NCI-H2227 treated with DMSO at 0.1 percent for 48 hours (cell line): ENCODE measurements at regions not wholly inside any gene's neighbourhood (a gene's known extent, or its start where the extent isn't known, plus 50 kb on each side); places are given as distances from the start of the nearest gene placed in this dataset.

Experiments used
- DNase-seq: peaks from one replicate; lab custom pipeline; 2025; lab: John Stamatoyannopoulos, UW

DNA sequence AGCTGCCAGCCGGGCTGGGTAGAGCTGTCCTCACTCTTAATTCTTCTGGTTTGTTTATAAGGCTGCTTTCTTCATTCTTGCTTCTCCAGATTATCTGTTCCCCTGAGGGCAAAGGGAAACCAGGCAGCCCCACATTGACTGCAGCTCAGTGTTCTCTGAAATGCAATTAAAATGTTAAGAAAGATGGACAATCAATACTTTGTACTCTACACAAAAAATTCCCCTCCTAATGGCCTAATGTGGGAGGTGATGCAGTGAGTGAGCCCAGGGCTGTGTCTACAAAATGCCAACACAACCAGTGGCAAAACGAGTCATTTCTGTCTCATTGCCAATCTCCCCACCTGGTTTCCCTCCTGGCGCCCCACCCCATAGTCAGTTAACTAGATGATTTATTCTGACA lies 541.7 kb upstream of the RAB6C start:
- no peak for DNase-seq

DNA sequence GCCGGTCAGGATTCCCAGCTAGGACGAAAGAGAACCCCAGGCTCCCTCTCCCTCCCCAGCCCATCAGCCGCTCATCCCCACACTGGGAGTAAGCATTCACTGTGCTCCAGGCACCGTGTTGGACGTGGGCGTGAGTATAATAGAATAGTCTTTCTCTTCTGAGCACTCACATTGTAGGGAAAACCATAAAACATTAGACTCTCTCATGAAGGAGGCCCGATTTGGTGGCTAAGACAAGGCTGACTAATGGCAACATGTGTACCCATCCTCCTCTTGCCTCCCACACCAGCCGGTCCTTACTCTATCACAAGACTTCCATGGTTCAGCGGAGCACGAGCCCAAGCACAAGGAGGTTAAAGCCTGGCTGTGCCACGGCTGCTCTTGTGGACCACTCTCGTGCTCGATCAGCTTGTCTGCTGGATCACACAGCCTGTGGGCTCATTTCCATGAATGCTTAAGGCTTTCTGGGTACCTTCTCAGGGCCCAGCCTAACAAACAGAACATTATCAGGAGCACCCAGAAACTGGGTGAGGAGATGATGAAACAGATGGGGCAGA lies 540.9 kb upstream of the RAB6C start:
- DNase-seq: no peak

DNA sequence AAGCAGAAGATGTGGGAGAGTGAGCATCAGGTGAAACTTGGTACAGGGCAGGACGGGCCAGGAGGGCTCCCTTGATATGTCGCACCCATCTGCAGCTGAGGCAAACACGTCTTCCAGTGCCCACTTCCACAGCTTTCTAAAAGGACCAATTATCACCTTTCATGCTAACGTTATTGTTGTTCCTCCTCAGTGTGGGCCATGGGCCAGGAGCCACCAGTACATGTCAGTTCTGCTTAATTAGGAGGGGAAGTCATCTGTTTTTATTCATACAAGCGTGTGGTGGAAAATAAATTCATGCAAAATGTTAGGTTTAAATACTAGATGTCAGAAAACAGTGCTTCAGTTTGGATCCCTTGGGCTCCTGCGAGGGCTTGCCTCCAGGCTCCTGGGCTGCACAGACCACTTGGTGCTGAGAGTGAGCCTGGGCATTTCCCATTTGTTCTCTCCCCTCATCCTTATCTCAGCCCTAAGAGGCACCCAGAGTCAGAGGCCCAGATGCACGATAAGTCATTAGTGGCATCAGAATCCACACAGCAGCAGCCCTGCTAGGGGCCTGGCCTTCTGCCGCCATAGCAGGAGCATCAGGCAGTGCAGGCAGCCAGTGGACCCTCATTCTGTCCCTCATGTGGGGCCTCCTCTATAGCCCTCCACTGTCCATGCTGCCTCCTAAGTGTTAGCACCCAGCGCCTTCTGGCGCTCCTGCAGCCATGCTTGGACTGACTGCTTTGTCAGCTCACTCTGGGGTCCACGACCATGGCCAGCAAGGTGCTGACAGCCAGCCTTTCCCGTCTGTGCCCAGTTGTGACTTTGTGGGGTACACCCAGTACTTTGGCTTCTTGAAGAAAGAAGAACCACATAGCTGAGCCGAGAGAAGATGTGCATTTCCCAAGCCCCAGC lies 539.8 kb upstream of the RAB6C start:
- no peak for DNase-seq

DNA sequence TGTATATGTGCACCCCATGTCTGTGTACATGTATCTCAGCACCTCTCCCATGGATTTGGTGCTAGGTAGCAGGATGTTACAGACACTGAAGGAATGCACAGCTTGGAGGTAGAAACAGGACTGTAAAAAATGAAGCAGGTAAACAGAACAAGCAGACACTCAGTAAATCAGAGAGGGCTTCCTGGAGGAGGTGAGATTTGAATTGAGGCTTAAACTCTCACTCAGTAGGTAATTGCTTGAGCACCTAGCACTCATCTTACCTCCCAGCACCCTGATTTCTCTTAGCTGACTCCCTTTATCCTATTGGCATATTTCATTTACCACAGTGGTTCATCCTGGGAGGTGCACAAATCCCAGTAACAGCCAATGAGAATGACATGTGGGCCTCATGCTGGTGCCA lies 537.9 kb upstream of the RAB6C start:
- no peak for DNase-seq

DNA sequence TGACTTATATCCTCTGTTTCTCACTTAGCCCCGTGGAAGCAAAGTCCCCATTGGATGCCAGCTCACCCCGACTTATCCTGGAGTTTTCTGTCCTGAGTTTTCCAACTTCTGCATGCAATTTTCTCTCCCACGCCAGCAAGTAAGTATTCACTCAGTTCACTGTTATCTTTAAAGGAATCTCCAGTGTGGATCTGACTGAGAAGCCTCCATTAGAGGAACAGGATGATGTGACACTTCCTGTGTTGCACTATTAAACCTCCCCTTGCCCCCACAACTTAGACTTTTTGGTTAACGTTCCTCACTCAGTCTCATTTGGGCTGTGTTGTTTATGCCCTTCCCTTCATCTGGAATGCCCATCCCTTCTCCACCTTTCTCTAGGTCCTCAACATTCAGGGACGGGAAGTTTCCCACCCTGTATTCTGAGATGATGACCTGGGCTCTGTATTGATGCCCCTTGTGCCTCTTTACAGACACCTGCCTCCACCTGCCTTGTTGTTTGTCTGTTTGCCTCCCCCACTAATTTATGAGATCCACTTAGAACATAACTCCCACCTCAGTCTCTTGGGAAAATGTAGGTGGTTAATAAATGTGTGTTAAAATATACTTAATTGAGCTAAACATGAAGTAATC lies 536.1 kb upstream of the RAB6C start:
- DNase-seq: no peak

DNA sequence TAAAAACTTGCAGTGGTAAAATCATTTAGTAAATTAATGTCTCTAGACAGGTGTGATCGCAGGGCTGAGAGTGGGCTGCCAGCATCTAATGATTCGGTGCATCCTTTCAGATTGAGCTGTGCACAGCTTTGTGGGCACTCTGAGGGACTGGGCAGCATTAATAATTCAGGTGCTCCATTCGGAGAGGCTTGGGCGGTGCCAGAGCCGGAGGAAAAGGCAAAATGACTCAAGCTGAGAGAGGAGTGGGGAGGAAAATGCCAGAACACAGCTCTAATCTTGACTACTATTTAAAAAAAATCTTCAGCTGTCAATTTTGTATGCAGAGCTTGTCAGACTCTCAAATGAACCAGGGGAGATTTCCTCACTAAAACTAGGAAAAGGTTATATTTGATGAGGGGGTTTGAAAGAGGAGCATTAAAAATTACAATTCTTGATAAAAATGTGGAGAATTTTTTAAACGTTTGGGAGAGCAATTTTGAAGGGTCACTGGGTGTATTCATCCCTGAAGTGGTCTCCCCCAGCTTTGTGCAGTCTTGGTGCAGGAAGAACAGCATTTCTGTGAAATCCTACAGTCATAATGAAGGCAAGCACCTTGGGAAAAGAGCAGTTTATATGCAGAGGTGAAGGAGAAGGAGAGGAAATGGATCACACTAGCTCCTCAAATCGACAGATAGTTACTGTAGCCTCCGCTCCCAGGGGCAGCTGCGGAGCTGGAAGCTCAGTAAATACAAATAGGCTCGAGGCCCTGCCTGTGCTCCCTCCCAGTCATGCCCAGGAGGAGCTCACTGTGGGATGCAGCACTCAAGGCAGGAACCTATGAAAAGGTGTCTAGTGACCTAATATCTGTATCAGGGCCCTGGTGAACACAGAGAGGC lies 535.4 kb upstream of the RAB6C start:
- DNase-seq: no peak

DNA sequence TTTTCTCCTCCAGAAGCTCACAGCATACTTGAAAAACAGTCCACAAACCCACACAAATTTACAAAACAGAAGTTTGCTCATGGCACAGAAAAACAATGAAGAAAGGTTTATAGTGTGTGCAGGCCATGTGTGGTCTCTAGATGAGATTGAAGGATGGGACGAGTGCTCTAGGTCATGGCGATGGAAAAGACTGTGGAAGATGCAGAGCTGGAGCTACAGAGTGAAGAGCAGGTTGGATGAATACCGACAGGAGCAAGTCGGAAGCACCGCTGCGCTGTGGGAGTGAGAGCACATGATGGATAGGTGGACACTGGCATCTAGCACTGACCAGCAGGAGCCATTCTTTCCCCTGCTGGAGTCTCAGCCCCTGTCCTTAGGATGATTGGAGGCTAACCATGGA lies 534.7 kb upstream of the RAB6C start:
- no peak for DNase-seq

DNA sequence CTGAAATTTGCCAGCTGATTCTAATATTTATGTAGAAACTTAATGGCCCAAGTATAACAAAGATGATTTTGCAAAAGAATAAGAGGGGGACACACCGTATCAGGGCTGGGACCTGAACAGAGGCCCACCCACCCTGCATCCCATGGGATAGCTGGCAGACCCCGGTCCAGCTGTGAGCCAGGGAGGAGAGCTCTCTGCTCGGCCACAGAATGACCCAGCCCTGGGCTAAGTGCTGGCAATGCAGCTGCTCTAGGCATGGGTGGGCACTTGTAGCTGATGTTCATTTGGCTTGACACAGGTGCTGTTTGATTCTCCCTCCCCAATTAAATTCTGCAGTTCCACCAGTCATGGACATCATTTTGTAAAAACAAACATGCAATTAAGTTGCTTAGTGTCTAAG lies 522.8 kb upstream of the RAB6C start:
- no peak for DNase-seq

DNA sequence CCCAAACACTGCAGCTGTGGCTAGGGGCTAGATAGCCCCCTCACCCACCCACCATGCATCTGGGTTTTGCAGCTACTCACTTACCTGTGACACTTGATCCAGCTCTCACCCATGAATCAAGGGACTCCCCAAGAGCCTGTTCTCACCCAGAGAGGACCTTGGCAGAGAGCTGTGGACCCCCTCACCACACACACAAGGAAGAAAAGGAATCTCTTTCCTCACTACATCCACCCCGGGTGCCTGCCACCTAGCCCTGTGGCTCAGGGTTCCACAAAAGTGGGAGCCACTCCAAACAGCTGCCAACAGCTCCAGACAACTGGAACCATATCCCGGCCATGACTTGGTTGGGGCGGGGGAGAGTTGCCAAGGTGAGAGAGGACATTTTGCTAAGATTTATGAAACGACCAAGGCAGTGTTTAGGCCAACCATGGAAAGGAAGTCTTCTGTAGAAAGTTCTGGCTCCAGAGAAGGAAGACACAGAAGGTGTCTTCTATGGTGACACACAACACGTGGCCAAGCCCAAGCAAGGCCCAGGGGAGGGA lies 522.1 kb upstream of the RAB6C start:
- DNase-seq: no peak

DNA sequence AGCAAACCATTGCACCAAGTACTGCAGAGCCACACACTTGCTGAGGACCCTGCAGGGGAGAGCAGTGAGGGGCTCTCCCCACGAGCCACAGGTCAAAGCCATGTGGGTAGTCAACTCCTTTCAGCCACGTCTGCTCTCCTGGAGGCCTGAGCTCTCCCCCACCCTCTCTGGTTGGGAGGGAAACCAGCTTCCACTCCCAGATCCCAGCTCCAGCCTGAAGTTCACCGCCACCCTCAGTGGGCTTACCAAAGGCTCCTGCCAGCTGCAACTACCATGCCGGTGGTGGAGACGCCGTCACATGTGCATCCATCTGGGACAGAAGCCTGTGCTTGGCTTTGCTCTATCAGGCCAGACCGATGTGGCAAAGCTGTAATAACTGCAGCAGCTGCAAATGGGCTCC lies 521.5 kb upstream of the RAB6C start:
- no peak for DNase-seq

DNA sequence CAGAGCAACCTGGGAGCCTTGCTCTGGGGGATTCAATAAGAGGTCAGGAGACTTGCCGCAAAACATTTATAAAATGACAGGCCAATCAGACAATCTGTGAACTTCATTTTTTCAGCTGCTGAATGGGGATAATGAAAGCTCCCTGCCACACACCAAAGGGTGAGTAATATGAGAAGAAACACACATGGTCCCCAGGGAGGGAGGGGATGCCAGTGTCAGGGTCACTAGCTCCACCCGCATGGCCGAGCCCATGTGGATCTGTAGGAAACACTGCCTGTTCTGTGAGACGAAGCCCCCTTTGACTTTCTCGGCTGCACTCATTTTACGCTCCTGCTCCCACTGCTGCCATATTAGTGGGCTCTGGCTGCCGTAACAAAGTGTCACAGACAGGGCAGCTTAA lies 521.0 kb upstream of the RAB6C start:
- DNase-seq: no peak

DNA sequence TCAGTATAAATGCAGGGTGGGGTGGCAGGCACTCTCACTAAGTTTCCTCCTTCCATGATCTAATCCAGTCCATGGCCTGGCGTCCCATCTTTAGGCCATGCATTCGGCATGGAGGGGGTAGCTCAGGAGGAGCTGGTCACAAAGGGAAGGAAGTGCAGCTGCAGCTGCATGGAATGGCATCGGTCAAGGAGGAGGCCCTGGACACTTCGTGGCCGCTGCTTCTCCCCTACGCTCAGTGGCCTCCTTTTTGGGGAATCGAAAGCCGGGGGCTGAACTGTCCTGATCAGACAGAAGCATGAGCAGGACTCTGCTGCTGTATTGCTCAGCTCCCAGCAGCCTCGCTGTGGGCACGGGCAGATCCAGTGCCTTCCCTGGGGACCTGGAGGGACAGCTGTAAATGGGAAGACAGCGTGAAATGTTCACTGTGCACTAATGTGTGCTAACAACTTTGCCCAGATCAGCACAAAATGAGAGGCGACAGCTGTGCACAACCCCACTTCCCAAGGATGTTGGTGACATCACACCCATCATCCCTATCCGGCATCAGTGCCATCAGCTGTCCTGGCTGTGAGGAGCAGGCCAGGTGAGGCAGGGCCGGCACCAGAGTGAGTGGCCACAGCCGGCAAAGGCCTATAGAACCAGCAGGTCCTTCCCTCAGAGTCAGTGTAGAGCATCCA lies 520.1 kb upstream of the RAB6C start:
- DNase-seq: no peak

DNA sequence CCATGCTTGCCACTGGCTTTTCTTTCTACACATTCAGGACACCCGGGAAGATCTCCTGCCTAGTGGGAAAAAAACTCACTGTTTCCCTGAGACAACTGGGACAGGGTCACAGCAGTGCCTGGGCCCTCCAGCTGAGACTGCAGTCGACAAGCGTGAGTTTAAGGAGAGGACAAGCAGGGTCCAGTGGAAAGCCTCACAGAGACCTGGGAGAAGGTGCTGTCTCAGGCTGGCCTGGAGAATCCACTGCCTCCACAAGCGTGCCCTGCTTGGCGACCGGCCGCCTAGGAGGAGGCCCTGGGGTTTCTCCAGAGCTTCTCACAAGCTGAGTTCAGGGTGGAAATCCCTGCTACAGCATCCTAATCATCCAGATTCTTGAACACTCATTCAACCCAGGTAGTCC lies 519.6 kb upstream of the RAB6C start:
- DNase-seq: no peak

DNA sequence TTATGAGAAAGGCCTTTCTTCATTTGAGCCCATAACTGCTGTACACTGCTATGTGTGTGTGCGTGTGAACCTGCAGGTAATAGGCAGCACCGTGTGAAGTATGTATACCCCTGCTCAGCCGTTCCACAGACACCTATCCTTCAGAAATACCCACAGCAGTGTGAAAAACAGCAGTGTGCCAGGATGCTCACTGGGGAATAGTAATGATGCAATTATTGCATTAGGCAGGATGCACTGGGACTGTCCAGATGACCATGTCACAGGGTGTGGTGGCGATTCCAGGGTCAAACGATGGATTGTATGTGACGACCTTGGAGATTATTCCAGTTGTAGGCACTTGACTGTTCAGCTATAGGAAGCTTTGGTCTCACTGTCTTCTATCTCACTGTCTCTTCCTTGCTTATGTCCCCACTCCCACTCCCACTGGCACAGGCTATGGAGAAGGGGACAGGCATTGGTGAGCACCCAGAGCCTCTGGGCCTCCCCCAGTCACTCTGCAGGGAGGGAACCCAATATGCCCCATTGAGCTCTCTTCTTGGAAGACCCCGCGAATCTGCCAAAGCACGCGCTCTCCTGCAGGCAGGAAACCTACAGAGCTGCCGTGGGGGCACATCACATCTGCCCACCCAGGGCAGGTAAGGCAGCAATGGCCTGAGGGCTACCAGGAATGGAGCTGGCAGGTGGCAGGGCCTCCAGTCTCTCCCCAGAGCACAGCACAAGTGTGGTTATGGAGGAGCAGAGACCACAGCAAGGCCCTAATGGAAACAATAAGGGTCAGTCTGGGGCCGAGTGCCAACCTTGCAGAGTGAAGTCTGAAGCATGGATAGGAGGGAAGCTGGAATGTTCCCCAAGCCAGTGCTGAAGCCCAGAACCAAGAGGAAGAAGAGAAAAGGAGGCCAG lies 518.9 kb upstream of the RAB6C start:
- DNase-seq: no peak

DNA sequence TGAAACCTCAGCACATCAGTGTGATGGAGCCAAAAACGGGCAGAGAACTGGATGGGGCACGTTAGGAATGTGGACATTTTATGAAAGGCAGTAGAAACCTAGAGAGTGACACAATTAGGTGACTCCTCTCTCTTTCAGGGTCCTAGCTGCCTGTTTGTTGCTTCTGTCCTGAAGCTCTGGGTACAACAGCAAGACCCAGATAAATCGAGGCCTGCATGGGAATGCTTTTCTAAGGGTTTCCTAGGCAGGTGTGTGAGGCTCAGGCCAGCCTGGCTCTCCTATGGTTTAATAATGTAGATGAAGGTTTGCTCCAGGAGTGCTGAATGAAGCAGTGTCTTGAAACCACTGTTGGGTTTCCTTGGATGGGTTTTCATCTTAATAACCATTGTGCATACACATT lies 517.1 kb upstream of the RAB6C start:
- no peak for DNase-seq

DNA sequence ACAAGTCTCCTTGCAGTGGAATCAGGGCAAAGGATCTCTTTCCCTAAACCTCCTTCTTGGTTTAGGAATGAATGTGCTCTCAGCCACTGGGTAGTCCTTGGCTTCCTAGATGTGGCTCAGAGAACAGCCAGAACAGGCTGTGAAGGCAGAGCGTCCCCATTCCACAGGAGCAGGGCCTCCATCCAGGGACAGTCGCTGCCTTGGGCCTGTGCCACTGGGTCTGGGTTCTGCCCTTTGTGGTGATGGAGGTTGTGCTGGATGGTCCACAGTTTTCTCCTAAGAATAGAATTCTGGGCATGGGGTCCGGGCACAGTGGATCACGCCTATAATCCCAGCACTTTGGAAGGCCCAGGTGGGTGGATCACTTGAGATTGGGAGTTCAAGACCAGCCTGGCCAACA lies 516.5 kb upstream of the RAB6C start:
- DNase-seq: no peak

DNA sequence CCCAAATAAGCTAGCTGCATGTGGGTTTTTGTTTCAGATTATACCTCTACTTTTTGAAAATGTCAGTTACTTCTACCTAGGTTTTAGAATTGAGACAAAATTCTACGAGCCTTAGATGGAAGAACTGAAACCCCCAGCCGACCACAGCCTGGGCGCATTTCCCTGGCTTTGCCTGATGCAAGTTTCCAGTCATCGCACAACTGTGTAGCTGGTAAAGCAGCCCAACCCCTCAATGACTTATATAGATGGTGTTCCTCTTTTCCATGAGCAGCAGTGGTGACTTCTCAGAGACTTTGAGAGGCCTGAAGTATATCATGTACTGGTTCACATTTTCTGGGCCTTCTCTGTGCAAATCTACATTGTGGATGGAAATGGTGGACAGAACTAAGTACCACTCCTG lies 515.4 kb upstream of the RAB6C start:
- DNase-seq: no peak

DNA sequence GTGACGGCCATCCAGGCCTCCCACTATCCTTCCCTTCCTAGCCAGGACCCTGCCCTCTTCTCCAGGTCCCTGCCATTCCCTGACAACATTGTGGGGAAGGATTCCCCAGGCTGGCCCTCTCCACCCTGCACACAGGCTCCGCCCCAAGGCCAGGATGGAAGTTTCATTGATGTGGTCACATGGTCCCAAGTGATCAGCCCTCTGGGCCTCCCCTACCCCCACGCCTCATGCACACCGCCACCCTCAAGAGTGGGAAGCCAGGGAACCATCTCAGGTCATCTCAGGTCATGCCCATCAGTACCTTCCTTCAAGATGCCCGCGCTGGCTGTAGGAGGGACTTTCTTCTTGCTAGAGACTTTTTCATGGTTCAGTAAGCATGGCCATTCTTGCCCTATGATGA lies 514.8 kb upstream of the RAB6C start:
- DNase-seq: no peak

DNA sequence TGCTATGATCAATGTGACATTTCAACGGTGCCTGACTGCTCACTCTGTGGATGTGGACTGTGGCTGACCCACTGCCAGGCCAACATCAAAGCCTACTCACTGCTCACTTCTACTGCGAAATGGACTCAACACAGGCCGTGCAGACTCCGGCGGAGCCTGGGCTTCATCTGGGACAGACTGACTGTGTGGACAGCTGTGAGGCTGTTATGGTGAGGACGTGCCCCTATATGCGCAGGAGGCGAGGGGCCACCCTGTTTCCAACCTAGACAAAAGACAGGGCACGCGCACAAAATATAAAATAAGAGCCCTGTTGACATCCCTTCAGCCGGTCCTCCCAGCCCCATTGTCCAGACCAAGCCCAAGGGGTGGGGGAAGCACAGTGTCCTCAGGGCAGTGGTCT lies 514.4 kb upstream of the RAB6C start:
- no peak for DNase-seq

DNA sequence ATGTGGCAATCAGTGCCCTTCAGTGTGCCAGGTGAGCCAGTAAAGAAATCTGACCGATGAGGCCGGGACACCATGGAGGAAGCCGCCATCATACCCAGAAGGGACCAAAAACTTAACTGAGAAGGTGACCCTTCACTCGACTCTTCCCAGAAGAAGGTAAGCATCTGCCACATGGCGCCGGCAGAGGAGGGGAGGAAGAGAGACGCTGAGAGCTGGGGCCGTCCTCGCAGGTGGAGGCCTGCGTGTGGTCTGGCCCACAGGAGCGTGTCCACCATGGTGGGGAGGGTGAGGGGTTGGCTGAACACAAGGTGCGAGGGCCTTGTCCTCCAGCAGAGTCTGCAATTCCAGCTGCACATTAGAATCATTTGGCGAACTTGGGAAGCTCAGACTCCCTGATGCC lies 513.1 kb upstream of the RAB6C start:
- DNase-seq: no peak
